Head of caudate nucleus (tissue), 42 donors: ENCODE measurements at regions not wholly inside any gene's neighbourhood (a gene's known extent, or its start where the extent isn't known, plus 50 kb on each side); places are given as distances from the start of the nearest gene placed in this dataset.
"Not testable (repeated sequence)": the region's sequence is repeated elsewhere in the genome, so short reads cannot be mapped to it uniquely, and the experiment has no call there.

Source experiments
- DNase-seq, 42 donors: peaks; one replicate each; pipeline versions ENCODE4 v3.0.0 to v3.0.0-alpha.2; 2020 to 2021; ENCODE audit warnings: mixed read lengths in 7 of 42
- intact Hi-C: fragments of 100-400 bp; cut with DNase I; formaldehyde crosslinking; loops from one replicate; pipeline ENCODE4 v1.15.0; 2022

DNA sequence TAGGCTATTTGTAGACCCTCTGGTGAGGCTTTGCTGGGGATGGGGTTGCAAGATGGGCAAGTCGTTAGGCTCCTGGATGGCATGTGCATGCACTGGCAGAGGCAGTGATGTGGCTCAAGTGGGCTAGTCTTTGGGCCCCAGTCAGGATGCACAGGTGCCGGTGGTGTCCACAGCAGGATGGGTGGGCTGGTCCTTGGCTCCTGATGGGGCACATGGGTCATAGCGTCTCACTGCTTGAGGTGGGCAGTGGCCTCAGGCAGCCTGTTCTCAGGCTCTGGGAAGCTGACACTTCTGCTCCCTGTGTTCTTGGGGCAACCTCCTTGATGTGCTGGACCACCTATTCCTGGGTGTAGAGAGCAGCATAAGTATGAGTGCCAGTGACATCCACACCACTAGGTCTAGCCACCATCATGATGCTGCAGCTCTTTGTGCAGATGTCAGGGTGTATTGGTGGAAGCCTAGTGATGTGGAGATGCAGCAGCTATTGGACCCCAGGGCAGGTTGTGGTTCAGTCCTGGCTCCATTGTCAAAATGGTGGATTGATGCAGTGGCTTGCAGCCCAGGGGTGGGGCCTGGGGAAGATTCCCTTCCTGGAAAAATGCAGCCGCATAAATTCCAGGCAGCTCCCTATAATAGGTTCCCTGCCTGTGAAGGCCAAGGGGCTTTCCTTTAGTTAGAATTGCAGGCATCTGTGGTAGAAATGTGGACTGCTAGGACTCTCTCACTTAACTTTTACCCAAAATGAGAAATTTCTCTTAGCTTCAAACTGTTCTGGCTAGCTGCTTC, 742.5 kb upstream of the MDGA2 start:
- intact Hi-C loops: no loop called here
- no peak for DNase-seq

DNA sequence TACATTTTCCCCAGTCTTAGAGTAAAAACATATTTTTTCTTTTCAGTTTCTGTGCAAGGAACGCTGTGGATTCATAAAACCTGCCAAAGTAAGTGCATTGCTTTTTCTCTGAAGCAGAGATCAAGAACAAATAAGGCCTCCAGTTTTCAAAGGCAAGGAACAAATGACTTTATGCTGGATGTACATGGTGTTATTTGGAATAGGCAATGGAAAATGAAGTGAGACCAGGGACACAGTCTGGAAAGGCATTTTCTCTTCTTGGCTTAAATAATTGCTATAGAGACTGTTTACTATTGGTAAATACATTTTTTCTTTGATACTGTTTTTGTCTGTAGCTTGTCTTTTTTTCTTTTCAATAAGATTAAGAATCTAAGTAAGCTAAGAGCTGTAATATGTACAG, 725.9 kb upstream of the MDGA2 start:
- no peak for DNase-seq
- intact Hi-C loops: no loop called here

DNA sequence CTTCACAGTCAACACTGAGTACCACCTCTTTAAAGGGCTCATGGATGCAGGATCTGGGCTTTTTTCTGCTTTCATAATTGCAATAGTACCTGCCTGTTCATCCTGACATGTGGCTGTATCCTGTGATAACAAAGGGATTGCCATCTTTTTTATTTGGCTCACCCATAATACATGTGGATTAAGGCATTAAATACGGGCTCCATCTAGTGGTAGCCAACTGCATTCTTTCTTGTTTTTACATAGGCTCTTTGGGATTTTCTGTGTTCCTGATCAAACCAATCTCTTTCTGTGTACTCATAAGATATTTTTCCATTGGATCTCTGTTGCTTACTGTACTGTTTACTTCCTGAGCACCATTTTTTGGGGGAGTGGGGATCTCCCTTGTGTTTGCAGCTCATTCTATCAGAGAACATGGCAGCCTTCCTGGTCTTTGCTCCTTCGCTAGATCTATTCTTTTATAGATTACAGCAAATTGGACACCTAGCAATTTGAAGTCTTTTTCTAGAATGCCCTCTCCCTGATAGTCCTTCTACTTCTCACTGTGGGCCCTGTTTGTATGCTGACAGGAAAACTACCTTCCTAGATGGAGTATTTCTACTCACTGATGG, 723.4 kb upstream of the MDGA2 start:
- intact Hi-C loops: loop anchor here (5.0 kb wide), 1 partner anchor 481 kb away; no protein-coding TSS in a partner anchor
- peak in 10 of 42 donors; percentile 3 to 61 (median 23) for DNase-seq

DNA sequence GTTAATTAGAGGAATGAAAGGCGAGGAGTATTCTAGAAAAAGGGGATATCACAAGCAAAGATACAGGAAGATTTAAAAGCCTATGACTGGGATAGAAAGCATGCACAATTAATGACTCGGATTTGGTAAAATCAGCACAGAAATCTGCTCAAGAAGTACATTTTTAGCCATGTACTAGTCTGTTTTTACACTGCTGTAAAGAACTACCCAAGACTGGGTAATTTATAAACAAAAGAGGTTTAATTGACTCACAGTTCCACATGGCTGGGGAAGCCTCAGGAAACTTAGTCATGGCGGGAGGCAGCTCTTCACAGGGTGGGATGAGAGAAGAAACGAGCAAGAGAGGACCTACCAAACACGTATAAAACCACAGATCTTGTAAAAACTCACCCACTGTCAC, 716.3 kb upstream of the MDGA2 start:
- DNase-seq: no peak
- intact Hi-C loops: no loop called here

- no peak for DNase-seq
- intact Hi-C loops: no loop called here
These were observed 714.9 kb upstream of the MDGA2 start for GRCh38 chr14:48390346-48390745.

- DNase-seq: no peak
- intact Hi-C loops: no loop called here
These were observed 709.4 kb upstream of the MDGA2 start for GRCh38 chr14:48384821-48385220.

- intact Hi-C loops: no loop called here
- DNase-seq: no peak
These were observed 707.6 kb upstream of the MDGA2 start for GRCh38 chr14:48382961-48383360.

GRCh38 chr14:48378541-48378940, 703.1 kb upstream of the MDGA2 start:
- intact Hi-C loops: no loop called here
- no peak for DNase-seq

- intact Hi-C loops: no loop called here
- DNase-seq: no peak
These were observed 698.6 kb upstream of the MDGA2 start for GRCh38 chr14:48373981-48374380.

DNA sequence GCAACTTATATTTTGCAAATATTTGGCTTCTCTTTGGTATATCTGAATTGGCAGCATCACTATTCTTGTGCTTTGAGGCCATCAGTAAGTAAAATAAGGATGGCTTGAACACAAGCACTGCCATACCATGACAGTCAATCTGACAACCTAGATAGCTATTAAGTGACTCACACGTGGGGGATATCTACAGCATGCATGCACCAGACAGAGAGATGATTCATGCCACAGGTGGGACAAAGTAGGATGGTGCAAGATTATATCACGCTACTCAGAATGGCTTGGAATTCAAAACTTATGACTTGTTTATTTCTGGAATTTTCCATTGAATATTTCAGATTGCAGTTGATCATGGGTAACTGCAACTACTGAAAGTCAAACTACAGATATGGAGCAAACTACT, 675.6 kb upstream of the MDGA2 start:
- DNase-seq: peak in 8 of 42 donors; percentile 1 to 36 (median 4)
- intact Hi-C loops: no loop called here

DNA sequence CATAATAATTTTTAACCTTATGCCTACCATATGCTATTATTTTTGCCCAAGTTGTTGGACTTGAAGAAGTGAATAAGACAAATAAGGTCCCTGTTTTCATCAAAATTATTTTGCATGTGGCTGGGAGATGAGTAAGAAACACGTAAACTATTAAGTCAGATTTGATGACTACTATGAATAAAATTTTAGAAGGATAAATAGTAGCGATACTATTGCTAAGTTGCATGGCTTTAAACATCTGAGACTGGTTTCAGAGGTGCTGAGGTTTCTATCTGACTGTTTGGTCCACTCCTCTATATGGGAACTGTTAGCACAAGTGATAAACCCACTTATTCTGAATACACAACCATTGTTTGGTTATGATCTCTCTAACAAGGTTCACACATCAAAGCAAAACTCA, 674.3 kb upstream of the MDGA2 start:
- intact Hi-C loops: no loop called here
- DNase-seq: no peak

GRCh38 chr14:48341069-48341468, 665.7 kb upstream of the MDGA2 start:
- intact Hi-C loops: no loop called here
- no peak for DNase-seq

- DNase-seq: no peak
- intact Hi-C loops: no loop called here
These were observed 658.0 kb upstream of the MDGA2 start for GRCh38 chr14:48333221-48333920.

GRCh38 chr14:48331421-48331820, 656.0 kb upstream of the MDGA2 start:
- intact Hi-C loops: no loop called here
- no peak for DNase-seq

GRCh38 chr14:48325486-48325885, 650.1 kb upstream of the MDGA2 start:
- intact Hi-C loops: no loop called here
- DNase-seq: no peak

GRCh38 chr14:48323665-48324064, 648.3 kb upstream of the MDGA2 start:
- DNase-seq: no peak
- intact Hi-C loops: no loop called here

DNA sequence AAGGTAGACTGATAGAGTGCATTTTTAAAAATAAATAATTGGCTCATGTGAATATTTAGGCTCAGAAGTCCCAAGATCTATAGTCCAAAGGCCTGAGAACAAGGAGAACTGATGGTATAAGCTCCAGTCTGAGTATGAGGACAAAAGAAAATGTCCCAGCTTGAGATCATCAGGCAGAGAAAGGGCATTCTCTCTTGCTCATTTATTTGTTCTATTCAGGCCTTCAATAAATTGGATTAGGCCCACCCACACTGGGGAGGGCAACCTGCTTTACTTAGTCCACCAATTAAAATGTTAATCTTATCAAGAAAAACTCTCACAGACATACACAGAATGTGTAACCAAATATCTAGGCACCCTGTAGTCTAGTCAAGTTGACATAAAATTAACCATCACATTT, 644.4 kb upstream of the MDGA2 start:
- DNase-seq: no peak
- intact Hi-C loops: no loop called here

- no peak for DNase-seq
- intact Hi-C loops: no loop called here
These were observed 629.3 kb upstream of the MDGA2 start for GRCh38 chr14:48304729-48305128.

DNA sequence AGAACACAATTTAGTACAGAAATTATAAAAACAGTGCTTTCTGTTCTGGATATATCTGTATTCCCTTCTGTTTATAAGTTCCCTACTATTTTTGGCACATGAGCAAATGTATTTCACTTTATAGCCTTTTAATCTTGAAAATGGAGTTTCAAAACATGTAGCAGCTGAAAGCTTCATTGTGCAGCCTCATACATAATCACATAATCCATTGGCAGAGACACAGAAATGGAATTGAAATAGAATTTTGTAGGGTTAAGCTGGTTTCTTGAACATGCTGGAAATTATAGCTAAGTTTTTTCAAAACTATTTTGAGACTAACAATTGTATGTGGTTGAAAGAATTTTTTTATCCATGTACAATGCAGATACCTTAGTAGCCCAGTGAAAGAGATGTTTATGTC, 614.3 kb upstream of the MDGA2 start:
- DNase-seq: no peak
- intact Hi-C loops: no loop called here

DNA sequence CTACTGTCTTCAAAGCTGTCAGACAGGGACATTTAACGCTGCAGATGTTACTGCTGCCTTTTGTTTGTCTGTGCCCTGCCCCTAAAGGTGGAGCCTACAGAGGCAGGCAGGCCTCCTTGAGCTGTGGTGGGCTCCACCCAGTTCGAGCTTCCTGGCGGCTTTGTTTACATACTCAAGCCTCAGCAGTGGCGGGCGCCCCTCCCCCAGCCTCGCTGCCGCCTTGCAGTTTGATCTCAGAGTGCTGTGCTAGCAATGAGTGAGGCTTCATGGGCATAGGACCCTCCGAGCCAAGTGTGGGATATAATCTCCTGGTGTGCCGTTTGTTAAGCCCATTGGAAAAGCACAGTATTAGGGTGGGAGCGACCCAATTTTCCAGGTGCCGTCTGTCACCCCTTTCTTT, 609.8 kb upstream of the MDGA2 start:
- DNase-seq, intact Hi-C loops: not testable (repeated sequence)
